H1 (cell line): ENCODE measurements at regions not wholly inside any gene's neighbourhood (a gene's known extent, or its start where the extent isn't known, plus 50 kb on each side); places are given as distances from the start of the nearest gene placed in this dataset.

Experiments used
- CTCF ChIA-PET: fragments of 300-600 bp; sonication (Branson Sonifier 250); formaldehyde crosslinking; loops from one replicate; lab custom pipeline; 2021; ENCODE audit not compliant: partially characterized antibody; lab: Charles Lee
- POLR2A ChIA-PET: fragments of 300-600 bp; sonication (Branson Sonifier 250); formaldehyde crosslinking; loops from one replicate; lab custom pipeline; 2021; ENCODE audit warnings: inconsistent platforms; ENCODE audit not compliant: partially characterized antibody; lab: Charles Lee
- DNase-seq, 2 experiments: peaks; one replicate each; pipeline versions ENCODE4 v3.0.0 to v3.0.0-alpha.2; 2010 to 2022; ENCODE audit warnings: low spot score in 2 of 2, low read depth in 1 of 2, mixed read lengths in 1 of 2
- FAIRE-seq: peaks from 2 replicates; lab custom pipeline; 2011; peaks lifted over from hg19 to GRCh38; lab: Jason Lieb, UNC
- H2AFZ ChIP-seq: 2 replicates; pipeline ENCODE4 v1.8.1; 2012; ENCODE audit warnings: low read length, inconsistent platforms
- H2AK5ac ChIP-seq: 2 replicates; pipeline ENCODE4 v1.6.1; 2013; ENCODE audit warnings: low read depth, low read length
- H2BK120ac ChIP-seq: replicated peaks from 2 replicates; pipeline ENCODE3; 2013; ENCODE audit warnings: low read depth, low read length, inconsistent platforms
- H2BK12ac ChIP-seq: 2 replicates; pipeline ENCODE4 v1.6.1; 2013; ENCODE audit warnings: low read depth, low read length
- H2BK15ac ChIP-seq: 2 replicates; pipeline ENCODE4 v1.6.1; 2013; ENCODE audit warnings: low read length
- H2BK20ac ChIP-seq: 2 replicates; pipeline ENCODE4 v1.6.1; 2013; ENCODE audit warnings: low read length
- H2BK5ac ChIP-seq: 2 replicates; pipeline ENCODE4 v1.6.1; 2013; ENCODE audit warnings: low read depth, low read length
- H3K14ac ChIP-seq: 2 replicates; pipeline ENCODE4 v1.6.1; 2013; ENCODE audit warnings: inconsistent platforms; ENCODE audit not compliant: insufficient read length
- H3K18ac ChIP-seq: 2 replicates; pipeline ENCODE4 v1.6.1; 2013; ENCODE audit warnings: low read length; ENCODE audit errors: extremely low read depth
- H3K23ac ChIP-seq: 2 replicates; pipeline ENCODE4 v1.6.1; 2013; ENCODE audit warnings: inconsistent platforms; ENCODE audit not compliant: insufficient read length
- H3K23me2 ChIP-seq: 2 replicates; pipeline ENCODE4 v1.6.1; 2013; ENCODE audit warnings: low read depth, low read length
- H3K27ac ChIP-seq: 2 replicates; pipeline ENCODE4 v1.6.1; 2011; ENCODE audit warnings: low read depth, low read length, inconsistent platforms
- H3K27me3 ChIP-seq, 4 experiments: replicated peaks in 1 of 4; 1 replicate in 1 of 4; 2 replicates in 3 of 4; pipeline versions ENCODE4 v1.6.1 to v1.8.1; 2011 to 2013; ENCODE audit warnings: low read length in 3 of 4, mild to moderate bottlenecking in 3 of 4, inconsistent platforms in 2 of 4, mixed read lengths in 2 of 4, moderate library complexity in 1 of 4; ENCODE audit not compliant: control insufficient read depth in 3 of 4, insufficient read depth in 3 of 4; ENCODE audit errors: extremely low read depth in 1 of 4
- H3K36me3 ChIP-seq, 4 experiments: 2 replicates each; pipeline versions ENCODE4 v1.6.1 to v1.8.1; 2011 to 2013; ENCODE audit warnings: mild to moderate bottlenecking in 4 of 4, low read length in 3 of 4, moderate library complexity in 2 of 4, control low read depth in 1 of 4, inconsistent platforms in 1 of 4; ENCODE audit not compliant: insufficient read depth in 4 of 4, control insufficient read depth in 2 of 4
- H3K4ac ChIP-seq: replicated peaks from 2 replicates; pipeline ENCODE3; 2013; ENCODE audit warnings: low read length, low read depth, mixed read lengths, inconsistent platforms; ENCODE audit not compliant: insufficient read length
- H3K4me1 ChIP-seq, 4 experiments: replicated peaks in 1 of 4; 1 replicate in 1 of 4; 2 replicates in 3 of 4; pipeline versions ENCODE4 v1.6.1 to v1.8.1; 2011 to 2013; ENCODE audit warnings: low read length in 3 of 4, inconsistent platforms in 2 of 4, mixed read lengths in 1 of 4; ENCODE audit not compliant: insufficient read depth in 4 of 4, control insufficient read depth in 3 of 4
- H3K4me2 ChIP-seq, 2 experiments: 2 replicates each; pipeline versions ENCODE4 v1.6.1 to v1.8.1; 2011 to 2013; ENCODE audit warnings: low read depth in 2 of 2, low read length in 2 of 2, control low read depth in 1 of 2, inconsistent platforms in 1 of 2, mild to moderate bottlenecking in 1 of 2; ENCODE audit not compliant: insufficient read depth in 1 of 2
- H3K4me3 ChIP-seq, 4 experiments: fragments of 200-600, 300-600 bp in 1 of 4; sonication (generic), shearing (Covaris generic), sonication (Bioruptor Twin) in 1 of 4; 2 replicates each; pipeline versions ENCODE4 v1.5.1 to v1.8.1; 2011 to 2016; ENCODE audit warnings: low read length in 4 of 4, low read depth in 3 of 4, control low read depth in 2 of 4, inconsistent platforms in 2 of 4, mild to moderate bottlenecking in 2 of 4, mixed read lengths in 1 of 4, moderate library complexity in 1 of 4; ENCODE audit not compliant: insufficient read depth in 2 of 4; ENCODE audit errors: extremely low read depth in 1 of 4
- H3K56ac ChIP-seq: replicated peaks from 2 replicates; pipeline ENCODE3; 2013; ENCODE audit warnings: low read depth, mild to moderate bottlenecking, mixed read lengths, low read length, inconsistent platforms; ENCODE audit not compliant: insufficient read length
- H3K79me1 ChIP-seq: 2 replicates; pipeline ENCODE4 v1.6.1; 2013; ENCODE audit warnings: low read depth, low read length, control low read depth
- H3K79me2 ChIP-seq, 2 experiments: 2 replicates each; pipeline versions ENCODE4 v1.6.1 to v1.8.1; 2012 to 2013; ENCODE audit warnings: low read length in 2 of 2, mild to moderate bottlenecking in 2 of 2, inconsistent platforms in 1 of 2; ENCODE audit not compliant: insufficient read depth in 2 of 2, control insufficient read depth in 1 of 2
- H3K9ac ChIP-seq, 4 experiments: replicated peaks in 1 of 4; 1 replicate in 1 of 4; 2 replicates in 3 of 4; pipeline versions ENCODE4 v1.6.1 to v1.8.1; 2011 to 2013; ENCODE audit warnings: low read depth in 3 of 4, low read length in 3 of 4, control low read depth in 2 of 4, mild to moderate bottlenecking in 2 of 4, moderate library complexity in 2 of 4, inconsistent platforms in 1 of 4; ENCODE audit errors: extremely low read depth in 1 of 4
- H3K9me3 ChIP-seq, 2 experiments: 2 replicates each; pipeline versions ENCODE4 v1.6.1 to v1.8.1; 2012 to 2013; ENCODE audit warnings: mild to moderate bottlenecking in 2 of 2, moderate library complexity in 2 of 2, control low read depth in 1 of 2, inconsistent platforms in 1 of 2, low read depth in 1 of 2, low read length in 1 of 2, mixed read lengths in 1 of 2; ENCODE audit not compliant: insufficient read depth in 2 of 2
- H4K20me1 ChIP-seq, 2 experiments: replicated peaks in 1 of 2; 2 replicates each; pipeline versions ENCODE3 to v1.8.1; 2011 to 2013; ENCODE audit warnings: inconsistent platforms in 2 of 2, low read length in 2 of 2, mild to moderate bottlenecking in 1 of 2; ENCODE audit not compliant: insufficient read depth in 2 of 2, control insufficient read depth in 1 of 2
- H4K5ac ChIP-seq: 2 replicates; pipeline ENCODE4 v1.6.1; 2013; ENCODE audit warnings: low read length, low read depth, mixed read lengths, inconsistent platforms; ENCODE audit not compliant: insufficient read length
- H4K8ac ChIP-seq: 2 replicates; pipeline ENCODE4 v1.8.0; 2013; ENCODE audit warnings: mild to moderate bottlenecking, moderate library complexity, low read length, inconsistent platforms; ENCODE audit not compliant: insufficient read depth; ENCODE audit errors: extremely low read depth
- H4K91ac ChIP-seq: replicated peaks from 2 replicates; pipeline ENCODE3; 2013; ENCODE audit warnings: low read length, mixed read lengths, inconsistent platforms; ENCODE audit not compliant: insufficient read length
- EZH2 ChIP-seq: fragments of 200-600 bp; sonication (generic); IDR thresholded peaks from 2 replicates; pipeline ENCODE4 v1.7.1; 2012; ENCODE audit warnings: low read depth, mild to moderate bottlenecking, moderate library complexity, low read length, inconsistent platforms; ENCODE audit not compliant: severe bottlenecking
- HDAC2 ChIP-seq, 2 experiments: fragments of 300-600 bp in 1 of 2; sonication (generic) in 1 of 2; IDR thresholded peaks; 2 replicates each; pipeline ENCODE4 v1.6.1; 2011 to 2012; ENCODE audit warnings: low read depth in 2 of 2, low read length in 2 of 2, mild to moderate bottlenecking in 2 of 2, moderate library complexity in 2 of 2, borderline replicate concordance in 1 of 2, inconsistent platforms in 1 of 2
- RAD21 ChIP-seq, 2 experiments: IDR thresholded peaks in 1 of 2; conservative IDR thresholded peaks in 1 of 2; 2 replicates each; pipeline ENCODE4 v1.6.1; 2011; ENCODE audit warnings: low read depth in 2 of 2, low read length in 2 of 2, improper control_type of control experiment in 1 of 2, inconsistent platforms in 1 of 2, mild to moderate bottlenecking in 1 of 2, moderate library complexity in 1 of 2
- RXRA ChIP-seq: IDR thresholded peaks from 2 replicates; pipeline ENCODE4 v1.6.1; 2011; ENCODE audit warnings: low read depth, mild to moderate bottlenecking, low read length, moderate library complexity; ENCODE audit not compliant: insufficient read depth
- SP1 ChIP-seq: IDR thresholded peaks from 2 replicates; pipeline ENCODE4 v1.6.1; 2011; ENCODE audit warnings: low read depth, low read length
- YY1 ChIP-seq: IDR thresholded peaks from 2 replicates; pipeline ENCODE4 v1.6.1; 2011; ENCODE audit warnings: low read depth, mild to moderate bottlenecking, low read length
- WGBS, 2 experiments: shearing (Covaris generic) in 1 of 2; methylation state at CpG; one replicate each; pipeline versions ENCODE4 v1.1.6 to v1.1.7; 2013 to 2015; ENCODE audit warnings: low lambda C conversion rate in 2 of 2, mixed read lengths in 2 of 2, inconsistent platforms in 1 of 2, low coverage in 1 of 2, missing lambda C conversion rate in 1 of 2; ENCODE audit not compliant: insufficient replicate concordance in 2 of 2, insufficient coverage in 1 of 2, insufficient read length in 1 of 2; ENCODE audit errors: extremely low coverage in 1 of 2, missing lambda C conversion rate in 1 of 2; 5-methylcytosine and 5-hydroxymethylcytosine counted together

DNA sequence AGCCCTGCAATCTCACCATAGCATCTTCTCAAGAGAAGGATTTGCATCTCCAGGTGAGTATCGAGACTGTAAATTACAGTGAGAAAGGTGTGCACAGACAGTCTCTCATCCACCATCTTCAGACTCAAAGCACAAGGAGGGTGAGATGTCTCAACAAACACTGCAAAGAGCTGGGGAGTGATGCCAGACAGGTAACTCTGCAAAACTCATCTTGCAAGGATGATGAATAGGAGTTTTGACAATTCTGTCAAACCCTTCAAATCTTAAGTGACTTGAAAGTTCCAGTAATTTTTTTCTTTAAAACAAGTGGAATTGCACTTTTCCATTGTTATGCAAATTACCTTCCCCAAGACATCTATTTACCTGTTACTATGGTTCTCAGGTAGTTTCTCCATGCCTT lies 277.2 kb upstream of the VCX3A start:
- H4K5ac ChIP-seq, result no peak overlapping the region
- no peak overlapping the region for H4K8ac ChIP-seq
- no peaks in the 10 kb centered on the region for H3K27me3 ChIP-seq
- H3K4me1 ChIP-seq, result no peaks in the 10 kb centered on the region
- no peak overlapping the region for H2BK120ac ChIP-seq
- H3K9me3 ChIP-seq, result no peaks in the 10 kb centered on the region
- ChIA-PET POLR2A (no interaction called here), CTCF (no interaction called here)
- no peak overlapping the region for H2BK15ac ChIP-seq
- no peak overlapping the region for H3K18ac ChIP-seq
- H2BK5ac ChIP-seq, result no peak overlapping the region
- no peak overlapping the region for H4K91ac ChIP-seq
- H3K79me1 ChIP-seq, result no peaks in the 10 kb centered on the region
- no peak for FAIRE-seq
- no peak overlapping the region for H3K4me2 ChIP-seq
- no peaks in the 10 kb centered on the region for H3K79me2 ChIP-seq
- no peak overlapping the region for H2BK20ac ChIP-seq
- 67% methylated on average over 1 of the region's 1 CpG; no CpG with 5 or more reads in 1 of the 2 experiments for WGBS, 2 experiments
- H3K56ac ChIP-seq, result no peak overlapping the region
- H2AFZ ChIP-seq, result no peak overlapping the region
- H3K4ac ChIP-seq, result no peak overlapping the region
- TF ChIP-seq HDAC2 (IDR thresholded peaks at IDR 0.05; ENCODE audit: borderline replicate concordance in 1 of 2, low read depth in 2 of 2, low read length in 2 of 2) (no peak), RAD21 (IDR thresholded peaks at IDR 0.05 in 1 of 2, conservative IDR thresholded peaks at IDR 0.05 in 1 of 2; ENCODE audit: low read depth in 2 of 2, low read length in 2 of 2) (no peak), YY1 (no peak), RXRA (no peak), SP1 (no peak), EZH2 (no peak)
- no peaks in the 10 kb centered on the region for H3K23me2 ChIP-seq
- H3K23ac ChIP-seq, result no peak overlapping the region
- no peak overlapping the region for H2AK5ac ChIP-seq
- no peak overlapping the region for H3K9ac ChIP-seq
- H2BK12ac ChIP-seq, result no peak overlapping the region
- no peak overlapping the region for H3K14ac ChIP-seq
- H3K36me3 ChIP-seq, result no peaks in the 10 kb centered on the region
- no peak for DNase-seq
- H4K20me1 ChIP-seq, result no peaks in the 10 kb centered on the region
- no peak overlapping the region for H3K27ac ChIP-seq
- H3K4me3 ChIP-seq, result no peak overlapping the region
